Upper lobe of left lung (tissue), 4 donors: ENCODE measurements at regions not wholly inside any gene's neighbourhood (a gene's known extent, or its start where the extent isn't known, plus 50 kb on each side); places are given as distances from the start of the nearest gene placed in this dataset.

Experiments
- CTCF ChIP-seq, 6 experiments: fragments of 450-650 bp in 4 of 6; fragments of 200-600 bp in 2 of 6; sonication (generic) in 2 of 6; IDR thresholded peaks; one replicate each; pipeline ENCODE4 v1.5.1; 2016 to 2019; ENCODE audit warnings: antibody characterized with exemption in 6 of 6
- EP300 ChIP-seq, 4 donors: sonication (generic); formaldehyde crosslinking; IDR thresholded peaks; one replicate each; pipeline ENCODE4 v1.5.1; 2017; ENCODE audit warnings: antibody characterized with exemption in 4 of 4, control low read depth in 2 of 4
- POLR2A ChIP-seq, 4 donors: fragments of 450-650 bp; IDR thresholded peaks; one replicate each; pipeline ENCODE4 v1.5.1; 2016 to 2017; ENCODE audit warnings: antibody characterized with exemption in 4 of 4, mild to moderate bottlenecking in 2 of 4
- POLR2AphosphoS5 ChIP-seq, 2 donors: sonication (generic); formaldehyde crosslinking; IDR thresholded peaks; one replicate each; pipeline ENCODE4 v1.5.1; 2017; ENCODE audit warnings: antibody characterized with exemption in 2 of 2

- TF ChIP-seq CTCF (IDR thresholded peaks at IDR 0.05), result no peak
- no peak for TF ChIP-seq POLR2A (IDR thresholded peaks at IDR 0.05)
- TF ChIP-seq POLR2AphosphoS5 (IDR thresholded peaks at IDR 0.05), result no peak
- no peak for TF ChIP-seq EP300 (IDR thresholded peaks at IDR 0.05)
Observed at GRCh38 chr1:70856201-70856600, 191.4 kb downstream of the PTGER3 start.
